ENCODE measurements at regions not wholly inside any gene's neighbourhood (a gene's known extent, or its start where the extent isn't known, plus 50 kb on each side); places are given as distances from the start of the nearest gene placed in this dataset.

- H3K27me3 ChIP-seq (ENCODE audit: control insufficient read depth, insufficient read depth, low read length) = no peaks in the 10 kb centered on the region
- no peaks in the 10 kb centered on the region for H3K4me1 ChIP-seq (ENCODE audit: control insufficient read depth, insufficient read depth, low read length)
- H3K27ac ChIP-seq (ENCODE audit: low read depth, low read length) = no peak overlapping the region
These were observed 351.2 kb downstream of the SLC6A15 start for GRCh38 chr12:84561351-84561750.

GRCh38 chr12:84554199-84554723, 358.3 kb downstream of the SLC6A15 start:
- Histone ChIP-seq H3K4me3 (ENCODE audit: low read length) (no peak overlapping the region), H3K4me1 (ENCODE audit: control insufficient read depth, insufficient read depth, low read length) (no peaks in the 10 kb centered on the region), H3K27me3 (ENCODE audit: control insufficient read depth, insufficient read depth, low read length) (no peaks in the 10 kb centered on the region)

More at GRCh38 chr12:84561351-84561750, 351.2 kb downstream of the SLC6A15 start:
- no peak overlapping the region for H3K4me3 ChIP-seq (ENCODE audit: low read length)
- no peaks in the 10 kb centered on the region for H3K36me3 ChIP-seq (ENCODE audit: control insufficient read depth, insufficient read depth, low read length)
- no peak overlapping the region for H3K9ac ChIP-seq (ENCODE audit: low read length)

GRCh38 chr12:84553331-84554117, 359.1 kb downstream of the SLC6A15 start:
- Histone ChIP-seq H3K9ac (ENCODE audit: low read length) (no peak overlapping the region), H3K27ac (ENCODE audit: low read depth, low read length) (no peak overlapping the region), H3K4me3 (ENCODE audit: low read length) (no peak overlapping the region)

More at GRCh38 chr12:84554199-84554723, 358.3 kb downstream of the SLC6A15 start:
- H3K27ac ChIP-seq (ENCODE audit: low read depth, low read length) = no peak overlapping the region
- no peaks in the 10 kb centered on the region for H3K36me3 ChIP-seq (ENCODE audit: control insufficient read depth, insufficient read depth, low read length)
- H3K9ac ChIP-seq (ENCODE audit: low read length) = no peak overlapping the region

GRCh38 chr12:84551373-84551772, 361.2 kb downstream of the SLC6A15 start:
- no peak overlapping the region for H3K27ac ChIP-seq (ENCODE audit: low read depth, low read length)
- H3K4me1 ChIP-seq (ENCODE audit: control insufficient read depth, insufficient read depth, low read length) = no peaks in the 10 kb centered on the region
- no peaks in the 10 kb centered on the region for H3K36me3 ChIP-seq (ENCODE audit: control insufficient read depth, insufficient read depth, low read length)
- H3K4me3 ChIP-seq (ENCODE audit: low read length) = no peak overlapping the region
- H3K27me3 ChIP-seq (ENCODE audit: control insufficient read depth, insufficient read depth, low read length) = no peaks in the 10 kb centered on the region
- no peak overlapping the region for H3K9ac ChIP-seq (ENCODE audit: low read length)

More at GRCh38 chr12:84553331-84554117, 359.1 kb downstream of the SLC6A15 start:
- Histone ChIP-seq H3K36me3 (ENCODE audit: control insufficient read depth, insufficient read depth, low read length) (no peaks in the 10 kb centered on the region), H3K27me3 (ENCODE audit: control insufficient read depth, insufficient read depth, low read length) (no peaks in the 10 kb centered on the region), H3K4me1 (ENCODE audit: control insufficient read depth, insufficient read depth, low read length) (no peaks in the 10 kb centered on the region)

- H3K27me3 ChIP-seq (ENCODE audit: control insufficient read depth, insufficient read depth, low read length) = no peaks in the 10 kb centered on the region
These were observed 362.1 kb downstream of the SLC6A15 start for GRCh38 chr12:84550518-84550917.

GRCh38 chr12:84542289-84542688, 370.3 kb downstream of the SLC6A15 start:
- no peaks in the 10 kb centered on the region for H3K36me3 ChIP-seq (ENCODE audit: control insufficient read depth, insufficient read depth, low read length)
- H3K9ac ChIP-seq (ENCODE audit: low read length) = no peak overlapping the region
- H3K4me1 ChIP-seq (ENCODE audit: control insufficient read depth, insufficient read depth, low read length) = no peaks in the 10 kb centered on the region
- H3K4me3 ChIP-seq (ENCODE audit: low read length) = no peak overlapping the region
- no peaks in the 10 kb centered on the region for H3K27me3 ChIP-seq (ENCODE audit: control insufficient read depth, insufficient read depth, low read length)
- H3K27ac ChIP-seq (ENCODE audit: low read depth, low read length) = no peak overlapping the region

More at GRCh38 chr12:84550518-84550917, 362.1 kb downstream of the SLC6A15 start:
- Histone ChIP-seq H3K27ac (ENCODE audit: low read depth, low read length) (no peak overlapping the region), H3K4me3 (ENCODE audit: low read length) (no peak overlapping the region), H3K36me3 (ENCODE audit: control insufficient read depth, insufficient read depth, low read length) (no peaks in the 10 kb centered on the region), H3K9ac (ENCODE audit: low read length) (no peak overlapping the region), H3K4me1 (ENCODE audit: control insufficient read depth, insufficient read depth, low read length) (no peaks in the 10 kb centered on the region)

GRCh38 chr12:84537666-84538065, 374.9 kb downstream of the SLC6A15 start:
- H3K27me3 ChIP-seq (ENCODE audit: control insufficient read depth, insufficient read depth, low read length) = no peaks in the 10 kb centered on the region
- no peaks in the 10 kb centered on the region for H3K4me1 ChIP-seq (ENCODE audit: control insufficient read depth, insufficient read depth, low read length)
- no peak overlapping the region for H3K9ac ChIP-seq (ENCODE audit: low read length)

GRCh38 chr12:84512751-84513150, 399.8 kb downstream of the SLC6A15 start:
- Histone ChIP-seq H3K4me1 (ENCODE audit: control insufficient read depth, insufficient read depth, low read length) (no peaks in the 10 kb centered on the region), H3K36me3 (ENCODE audit: control insufficient read depth, insufficient read depth, low read length) (no peaks in the 10 kb centered on the region), H3K4me3 (ENCODE audit: low read length) (no peak overlapping the region), H3K9ac (ENCODE audit: low read length) (no peak overlapping the region), H3K27me3 (ENCODE audit: control insufficient read depth, insufficient read depth, low read length) (no peaks in the 10 kb centered on the region), H3K27ac (ENCODE audit: low read depth, low read length) (no peak overlapping the region)

More at GRCh38 chr12:84537666-84538065, 374.9 kb downstream of the SLC6A15 start:
- Histone ChIP-seq H3K4me3 (ENCODE audit: low read length) (no peak overlapping the region), H3K36me3 (ENCODE audit: control insufficient read depth, insufficient read depth, low read length) (no peaks in the 10 kb centered on the region), H3K27ac (ENCODE audit: low read depth, low read length) (no peak overlapping the region)

- H3K4me1 ChIP-seq (ENCODE audit: control insufficient read depth, insufficient read depth, low read length) = no peaks in the 10 kb centered on the region
- no peak overlapping the region for H3K27ac ChIP-seq (ENCODE audit: low read depth, low read length)
- H3K36me3 ChIP-seq (ENCODE audit: control insufficient read depth, insufficient read depth, low read length) = no peaks in the 10 kb centered on the region
- no peak overlapping the region for H3K4me3 ChIP-seq (ENCODE audit: low read length)
- H3K9ac ChIP-seq (ENCODE audit: low read length) = no peak overlapping the region
- H3K27me3 ChIP-seq (ENCODE audit: control insufficient read depth, insufficient read depth, low read length) = no peaks in the 10 kb centered on the region
These were observed 403.7 kb downstream of the SLC6A15 start for GRCh38 chr12:84508851-84509260.

GRCh38 chr12:84507956-84508850, 404.4 kb downstream of the SLC6A15 start:
- H3K27ac ChIP-seq (ENCODE audit: low read depth, low read length) = no peak overlapping the region
- no peak overlapping the region for H3K9ac ChIP-seq (ENCODE audit: low read length)
- H3K36me3 ChIP-seq (ENCODE audit: control insufficient read depth, insufficient read depth, low read length) = no peaks in the 10 kb centered on the region
- H3K4me3 ChIP-seq (ENCODE audit: low read length) = no peak overlapping the region
- no peaks in the 10 kb centered on the region for H3K4me1 ChIP-seq (ENCODE audit: control insufficient read depth, insufficient read depth, low read length)
- no peaks in the 10 kb centered on the region for H3K27me3 ChIP-seq (ENCODE audit: control insufficient read depth, insufficient read depth, low read length)

- Histone ChIP-seq H3K27ac (ENCODE audit: low read depth, low read length) (no peak overlapping the region), H3K27me3 (ENCODE audit: control insufficient read depth, insufficient read depth, low read length) (no peaks in the 10 kb centered on the region), H3K4me3 (ENCODE audit: low read length) (no peak overlapping the region), H3K36me3 (ENCODE audit: control insufficient read depth, insufficient read depth, low read length) (no peaks in the 10 kb centered on the region), H3K9ac (ENCODE audit: low read length) (no peak overlapping the region), H3K4me1 (ENCODE audit: control insufficient read depth, insufficient read depth, low read length) (no peaks in the 10 kb centered on the region)
These were observed 406.3 kb downstream of the SLC6A15 start for GRCh38 chr12:84506282-84506681.

Measured in rectal smooth muscle tissue (tissue), 1 donor.